NT2/D1 (cell line): ENCODE measurements at regions not wholly inside any gene's neighbourhood (a gene's known extent, or its start where the extent isn't known, plus 50 kb on each side); places are given as distances from the start of the nearest gene placed in this dataset.

Experiments
- DNase-seq: peaks from one replicate; pipeline ENCODE4 v3.0.0-alpha.2; 2011; ENCODE audit warnings: low read depth, low spot score
- H3K27me3 ChIP-seq: 2 replicates; pipeline ENCODE4 v1.6.0; 2011; ENCODE audit warnings: mild to moderate bottlenecking; ENCODE audit not compliant: insufficient read length, insufficient read depth
- H3K36me3 ChIP-seq: 2 replicates; pipeline ENCODE4 v1.6.1; 2011; ENCODE audit warnings: mild to moderate bottlenecking, low read length, mixed read lengths; ENCODE audit not compliant: insufficient read depth, insufficient read length
- H3K4me1 ChIP-seq: 2 replicates; pipeline ENCODE4 v1.5.1; 2011; ENCODE audit not compliant: insufficient read depth, insufficient read length
- H3K4me3 ChIP-seq: 2 replicates; pipeline ENCODE4 v1.5.1; 2011; ENCODE audit warnings: low read depth; ENCODE audit not compliant: insufficient read length
- H3K9ac ChIP-seq: 2 replicates; pipeline ENCODE4 v1.6.0; 2011; ENCODE audit warnings: low read depth; ENCODE audit not compliant: insufficient read length
- H3K9me3 ChIP-seq: 2 replicates; pipeline ENCODE4 v1.5.1; 2011; ENCODE audit warnings: mild to moderate bottlenecking, low read length; ENCODE audit not compliant: insufficient read depth
- SUZ12 ChIP-seq: IDR thresholded peaks from 2 replicates; pipeline ENCODE4 v1.6.1; 2011; ENCODE audit not compliant: insufficient read length, insufficient read depth; ENCODE audit errors: extremely low read depth
- YY1 ChIP-seq: IDR thresholded peaks from 2 replicates; pipeline ENCODE4 v1.6.1; 2011; ENCODE audit not compliant: insufficient read length, insufficient read depth
- ZNF274 ChIP-seq: IDR thresholded peaks from 2 replicates; pipeline ENCODE4 v1.6.1; 2011; ENCODE audit warnings: mild to moderate bottlenecking, low read depth, low read length

- Histone ChIP-seq H3K27me3 (no peaks in the 10 kb centered on the region), H3K36me3 (no peaks in the 10 kb centered on the region), H3K9me3 (peaks cover 28% of the 10 kb centered on the region), H3K4me3 (no peak overlapping the region), H3K4me1 (no peaks in the 10 kb centered on the region), H3K9ac (no peak overlapping the region)
- no peak for DNase-seq
- TF ChIP-seq SUZ12 (no peak), YY1 (no peak), ZNF274 (no peak)
Measured at GRCh38 chr5:104178066-104178465, 615.5 kb upstream of the NUDT12 start.

- peaks cover 28% of the 10 kb centered on the region for H3K9me3 ChIP-seq
- TF ChIP-seq YY1 (no peak), ZNF274 (no peak), SUZ12 (no peak)
- no peak overlapping the region for H3K4me3 ChIP-seq
- DNase-seq = no peak
- no peak overlapping the region for H3K9ac ChIP-seq
- no peaks in the 10 kb centered on the region for H3K36me3 ChIP-seq
- H3K4me1 ChIP-seq = no peaks in the 10 kb centered on the region
- H3K27me3 ChIP-seq = no peaks in the 10 kb centered on the region
Measured at GRCh38 chr5:104177651-104178050, 615.1 kb upstream of the NUDT12 start.

GRCh38 chr5:104172976-104173375 is 610.4 kb upstream of the NUDT12 start:
- DNase-seq = no peak
- Histone ChIP-seq H3K4me1 (no peaks in the 10 kb centered on the region), H3K36me3 (no peaks in the 10 kb centered on the region), H3K4me3 (no peak overlapping the region), H3K27me3 (no peaks in the 10 kb centered on the region), H3K9me3 (no peaks in the 10 kb centered on the region), H3K9ac (no peak overlapping the region)
- no peak for TF ChIP-seq ZNF274
- TF ChIP-seq YY1 = no peak
- no peak for TF ChIP-seq SUZ12

- no peak overlapping the region for H3K9ac ChIP-seq
- TF ChIP-seq ZNF274 (no peak), YY1 (no peak), SUZ12 (no peak)
- no peaks in the 10 kb centered on the region for H3K36me3 ChIP-seq
- no peaks in the 10 kb centered on the region for H3K4me1 ChIP-seq
- no peak overlapping the region for H3K4me3 ChIP-seq
- H3K9me3 ChIP-seq = no peaks in the 10 kb centered on the region
- no peaks in the 10 kb centered on the region for H3K27me3 ChIP-seq
- no peak for DNase-seq
Measured at GRCh38 chr5:104171958-104172690, 609.5 kb upstream of the NUDT12 start.

- no peak for DNase-seq
- Histone ChIP-seq H3K4me1 (no peaks in the 10 kb centered on the region), H3K36me3 (no peaks in the 10 kb centered on the region), H3K9ac (no peak overlapping the region), H3K9me3 (no peaks in the 10 kb centered on the region), H3K4me3 (no peak overlapping the region), H3K27me3 (no peaks in the 10 kb centered on the region)
- TF ChIP-seq ZNF274 (no peak), YY1 (no peak), SUZ12 (no peak)
Measured at GRCh38 chr5:104170926-104171325, 608.3 kb upstream of the NUDT12 start.

GRCh38 chr5:104146652-104147051 is 584.1 kb upstream of the NUDT12 start:
- DNase-seq = no peak
- H3K27me3 ChIP-seq = no peaks in the 10 kb centered on the region
- H3K4me1 ChIP-seq = no peaks in the 10 kb centered on the region
- no peaks in the 10 kb centered on the region for H3K9me3 ChIP-seq
- no peaks in the 10 kb centered on the region for H3K36me3 ChIP-seq
- no peak overlapping the region for H3K9ac ChIP-seq
- TF ChIP-seq SUZ12 = no peak
- no peak for TF ChIP-seq YY1
- TF ChIP-seq ZNF274 = no peak
- no peak overlapping the region for H3K4me3 ChIP-seq

- Histone ChIP-seq H3K9me3 (no peaks in the 10 kb centered on the region; the same call in 1 of the 2 replicates), H3K4me1 (no peaks in the 10 kb centered on the region), H3K4me3 (no peak overlapping the region), H3K27me3 (no peaks in the 10 kb centered on the region), H3K9ac (no peak overlapping the region), H3K36me3 (no peaks in the 10 kb centered on the region)
- TF ChIP-seq ZNF274 = no peak
- TF ChIP-seq SUZ12 = no peak
- no peak for TF ChIP-seq YY1
- no peak for DNase-seq
Measured at GRCh38 chr5:104139840-104140239, 577.3 kb upstream of the NUDT12 start.
